ENCODE measurements at regions not wholly inside any gene's neighbourhood (a gene's known extent, or its start where the extent isn't known, plus 50 kb on each side); places are given as distances from the start of the nearest gene placed in this dataset.

DNA sequence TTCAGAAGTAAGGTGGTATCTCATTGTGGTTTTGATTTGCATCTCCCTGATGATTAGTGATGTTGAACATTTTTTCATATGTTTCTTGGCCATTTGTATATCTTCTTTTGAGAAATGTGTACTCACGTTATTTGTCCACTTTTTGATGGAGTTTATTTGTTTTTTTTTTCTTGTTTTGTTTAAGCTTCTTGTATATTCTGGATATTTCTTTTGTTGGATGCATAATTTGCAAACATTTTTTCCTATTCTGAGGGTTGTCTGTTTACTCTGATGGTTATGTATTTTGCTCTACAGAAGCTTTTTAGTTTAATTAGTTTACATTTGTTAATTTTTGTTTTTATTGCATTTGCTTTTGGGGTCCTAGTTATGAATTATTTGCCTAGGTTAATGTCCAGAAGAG lies 927.4 kb upstream of the LRFN5 start:
- TF ChIP-seq, protein P1, sequence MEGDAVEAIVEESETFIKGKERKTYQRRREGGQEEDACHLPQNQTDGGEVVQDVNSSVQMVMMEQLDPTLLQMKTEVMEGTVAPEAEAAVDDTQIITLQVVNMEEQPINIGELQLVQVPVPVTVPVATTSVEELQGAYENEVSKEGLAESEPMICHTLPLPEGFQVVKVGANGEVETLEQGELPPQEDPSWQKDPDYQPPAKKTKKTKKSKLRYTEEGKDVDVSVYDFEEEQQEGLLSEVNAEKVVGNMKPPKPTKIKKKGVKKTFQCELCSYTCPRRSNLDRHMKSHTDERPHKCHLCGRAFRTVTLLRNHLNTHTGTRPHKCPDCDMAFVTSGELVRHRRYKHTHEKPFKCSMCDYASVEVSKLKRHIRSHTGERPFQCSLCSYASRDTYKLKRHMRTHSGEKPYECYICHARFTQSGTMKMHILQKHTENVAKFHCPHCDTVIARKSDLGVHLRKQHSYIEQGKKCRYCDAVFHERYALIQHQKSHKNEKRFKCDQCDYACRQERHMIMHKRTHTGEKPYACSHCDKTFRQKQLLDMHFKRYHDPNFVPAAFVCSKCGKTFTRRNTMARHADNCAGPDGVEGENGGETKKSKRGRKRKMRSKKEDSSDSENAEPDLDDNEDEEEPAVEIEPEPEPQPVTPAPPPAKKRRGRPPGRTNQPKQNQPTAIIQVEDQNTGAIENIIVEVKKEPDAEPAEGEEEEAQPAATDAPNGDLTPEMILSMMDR (conservative IDR thresholded peaks at IDR 0.05): no peak
- no peak for TF ChIP-seq ZFX (IDR thresholded peaks at IDR 0.05)

Data from C4-2B (cell line).